GM19455 (cell line): ENCODE measurements at regions not wholly inside any gene's neighbourhood (a gene's known extent, or its start where the extent isn't known, plus 50 kb on each side); places are given as distances from the start of the nearest gene placed in this dataset.
"Not testable (repeated sequence)": the region's sequence is repeated elsewhere in the genome, so short reads cannot be mapped to it uniquely, and the experiment has no call there.

Experiments used
- ATAC-seq: cut with Tn5 transposase; IDR thresholded peaks from one replicate; pipeline ENCODE4 v1.9.1; 2021; ENCODE audit not compliant: unreplicated experiment

GRCh38 chr5:120140501-120140900, 323.6 kb upstream of the PRR16 start:
- ATAC-seq: no peak

GRCh38 chr5:120141076-120141475, 323.0 kb upstream of the PRR16 start:
- ATAC-seq: no peak

GRCh38 chr5:120146787-120147186, 317.3 kb upstream of the PRR16 start:
- ATAC-seq: no peak

- ATAC-seq: not testable (repeated sequence)
These were observed 316.2 kb upstream of the PRR16 start for GRCh38 chr5:120147911-120148310.

- ATAC-seq: no peak
These were observed 313.3 kb upstream of the PRR16 start for GRCh38 chr5:120150770-120151169.

- ATAC-seq: no peak
These were observed 312.9 kb upstream of the PRR16 start for GRCh38 chr5:120151181-120151580.

GRCh38 chr5:120151825-120152224, 312.3 kb upstream of the PRR16 start:
- no peak for ATAC-seq

GRCh38 chr5:120152472-120152871, 311.6 kb upstream of the PRR16 start:
- ATAC-seq: no peak

GRCh38 chr5:120152931-120153330, 311.2 kb upstream of the PRR16 start:
- no peak for ATAC-seq

GRCh38 chr5:120153551-120153950, 310.5 kb upstream of the PRR16 start:
- ATAC-seq: no peak

- no peak for ATAC-seq
These were observed 308.2 kb upstream of the PRR16 start for GRCh38 chr5:120155873-120156272.

GRCh38 chr5:120158211-120158610, 305.9 kb upstream of the PRR16 start:
- ATAC-seq: no peak

GRCh38 chr5:120159155-120159554, 304.9 kb upstream of the PRR16 start:
- ATAC-seq: no peak

GRCh38 chr5:120160124-120160895, 303.8 kb upstream of the PRR16 start:
- no peak for ATAC-seq

GRCh38 chr5:120162321-120162720, 301.8 kb upstream of the PRR16 start:
- no peak for ATAC-seq

GRCh38 chr5:120164037-120164436, 300.1 kb upstream of the PRR16 start:
- ATAC-seq: no peak

- ATAC-seq: no peak
These were observed 299.1 kb upstream of the PRR16 start for GRCh38 chr5:120164986-120165385.

- ATAC-seq: no peak
These were observed 291.0 kb upstream of the PRR16 start for GRCh38 chr5:120173125-120173524.

GRCh38 chr5:120174089-120174488, 290.0 kb upstream of the PRR16 start:
- ATAC-seq: no peak

- not testable (repeated sequence) for ATAC-seq
These were observed 282.9 kb upstream of the PRR16 start for GRCh38 chr5:120181238-120181637.

- not testable (repeated sequence) for ATAC-seq
These were observed 269.4 kb upstream of the PRR16 start for GRCh38 chr5:120194650-120195049.

GRCh38 chr5:120199559-120199958, 264.5 kb upstream of the PRR16 start:
- ATAC-seq: no peak

GRCh38 chr5:120207129-120207528, 257.0 kb upstream of the PRR16 start:
- no peak for ATAC-seq
